ENCODE measurements at regions not wholly inside any gene's neighbourhood (a gene's known extent, or its start where the extent isn't known, plus 50 kb on each side); places are given as distances from the start of the nearest gene placed in this dataset.

DNA sequence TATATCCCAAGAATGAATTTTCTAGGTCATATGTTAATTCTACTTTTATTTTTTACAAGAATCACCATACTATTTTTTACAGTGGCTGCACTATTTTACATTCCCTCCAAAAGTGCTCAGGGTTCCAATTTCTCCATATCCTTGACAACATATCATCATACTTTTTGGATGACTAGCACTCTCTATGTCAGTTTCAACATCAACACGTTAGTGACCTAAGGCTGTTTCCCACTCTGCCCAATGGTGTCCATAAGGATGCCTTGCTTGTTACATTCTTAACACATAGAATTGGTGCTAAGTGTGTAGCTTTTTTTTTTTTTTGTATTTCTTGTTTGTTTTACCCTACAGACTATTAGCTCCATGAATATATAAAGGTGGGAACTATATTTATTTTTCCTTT, 175.4 kb downstream of the PCDH10 start:
- H3K36me3 ChIP-seq = no peaks in the 10 kb centered on the region
- no peak for TF ChIP-seq POLR2A (IDR thresholded peaks at IDR 0.05)
- no peak for TF ChIP-seq EP300 (IDR thresholded peaks at IDR 0.05)
- TF ChIP-seq, protein P1, sequence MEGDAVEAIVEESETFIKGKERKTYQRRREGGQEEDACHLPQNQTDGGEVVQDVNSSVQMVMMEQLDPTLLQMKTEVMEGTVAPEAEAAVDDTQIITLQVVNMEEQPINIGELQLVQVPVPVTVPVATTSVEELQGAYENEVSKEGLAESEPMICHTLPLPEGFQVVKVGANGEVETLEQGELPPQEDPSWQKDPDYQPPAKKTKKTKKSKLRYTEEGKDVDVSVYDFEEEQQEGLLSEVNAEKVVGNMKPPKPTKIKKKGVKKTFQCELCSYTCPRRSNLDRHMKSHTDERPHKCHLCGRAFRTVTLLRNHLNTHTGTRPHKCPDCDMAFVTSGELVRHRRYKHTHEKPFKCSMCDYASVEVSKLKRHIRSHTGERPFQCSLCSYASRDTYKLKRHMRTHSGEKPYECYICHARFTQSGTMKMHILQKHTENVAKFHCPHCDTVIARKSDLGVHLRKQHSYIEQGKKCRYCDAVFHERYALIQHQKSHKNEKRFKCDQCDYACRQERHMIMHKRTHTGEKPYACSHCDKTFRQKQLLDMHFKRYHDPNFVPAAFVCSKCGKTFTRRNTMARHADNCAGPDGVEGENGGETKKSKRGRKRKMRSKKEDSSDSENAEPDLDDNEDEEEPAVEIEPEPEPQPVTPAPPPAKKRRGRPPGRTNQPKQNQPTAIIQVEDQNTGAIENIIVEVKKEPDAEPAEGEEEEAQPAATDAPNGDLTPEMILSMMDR (IDR thresholded peaks at IDR 0.05) = no peak
- 75 to 91% methylated on average over 1 of the region's 1 CpG for WGBS, 2 donors
- H3K27me3 ChIP-seq = no peaks in the 10 kb centered on the region
- no peak for DNase-seq (ENCODE audit: low spot score in 2 of 2)
- no peak overlapping the region for H3K27ac ChIP-seq
- no peaks in the 10 kb centered on the region for H3K9me3 ChIP-seq
- H3K4me1 ChIP-seq = no peaks in the 10 kb centered on the region
- H3K4me3 ChIP-seq = no peak overlapping the region

DNA sequence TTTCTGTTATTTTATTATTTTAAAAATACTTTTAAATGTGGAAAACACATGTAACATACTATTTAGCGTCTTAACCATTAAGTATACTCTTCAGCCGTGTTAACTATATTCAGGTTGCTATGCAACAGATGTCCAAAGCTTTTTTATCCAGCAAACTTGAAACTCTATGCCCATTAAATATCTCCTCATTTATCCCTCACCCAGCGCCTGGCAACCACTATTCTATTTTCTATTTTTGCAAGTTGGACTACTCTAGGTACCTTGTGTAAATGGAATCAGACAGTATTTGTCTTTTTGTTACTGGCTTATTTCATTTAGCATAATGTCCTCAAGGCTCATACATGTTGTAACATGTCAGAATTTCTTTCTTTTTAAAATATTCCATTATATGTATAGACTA, 174.6 kb downstream of the PCDH10 start:
- no peak overlapping the region for H3K4me3 ChIP-seq
- no peaks in the 10 kb centered on the region for H3K4me1 ChIP-seq
- no peaks in the 10 kb centered on the region for H3K27me3 ChIP-seq
- DNase-seq (ENCODE audit: low spot score in 2 of 2) = no peak
- no peak overlapping the region for H3K27ac ChIP-seq
- H3K9me3 ChIP-seq = no peaks in the 10 kb centered on the region
- 93% methylated on average over 3 of the region's 3 CpGs for WGBS, 2 donors
- no peaks in the 10 kb centered on the region for H3K36me3 ChIP-seq
- TF ChIP-seq EP300 (IDR thresholded peaks at IDR 0.05) = no peak
- TF ChIP-seq POLR2A (IDR thresholded peaks at IDR 0.05) = no peak
- TF ChIP-seq, protein P1 (IDR thresholded peaks at IDR 0.05) = no peak

DNA sequence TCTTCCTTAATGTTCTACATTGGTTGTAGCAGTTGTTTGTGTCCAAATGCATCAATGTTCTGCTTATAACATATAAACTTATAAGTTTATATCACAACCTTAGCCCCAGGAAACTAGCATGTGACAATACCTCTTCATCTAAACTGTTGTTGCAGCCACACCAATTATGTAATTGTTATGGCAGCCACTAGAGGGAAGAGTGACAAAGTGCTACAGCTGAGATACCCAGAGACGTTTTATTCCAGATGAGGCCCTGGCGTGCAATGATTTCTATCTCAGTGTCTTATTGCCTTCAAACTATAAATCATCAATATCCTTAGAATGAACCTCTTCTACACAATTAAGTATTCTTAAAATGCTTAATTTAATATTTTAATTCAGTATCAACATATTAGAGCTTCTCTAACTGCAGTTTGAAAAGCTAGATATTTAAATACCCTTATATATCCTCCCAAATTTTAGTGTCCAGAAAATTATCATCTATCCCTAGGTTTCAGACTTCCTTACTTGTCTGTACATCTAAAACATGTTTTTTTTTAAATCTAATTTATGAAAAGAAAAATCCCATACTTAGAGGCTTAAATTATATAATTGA, 171.6 kb downstream of the PCDH10 start:
- no peaks in the 10 kb centered on the region for H3K9me3 ChIP-seq
- 0 to 5% methylated on average over 2 of the region's 2 CpGs for WGBS, 2 donors
- no peaks in the 10 kb centered on the region for H3K27me3 ChIP-seq
- no peak for DNase-seq (ENCODE audit: low spot score in 2 of 2)
- H3K27ac ChIP-seq = no peak overlapping the region
- H3K36me3 ChIP-seq = no peaks in the 10 kb centered on the region
- no peak for TF ChIP-seq POLR2A (IDR thresholded peaks at IDR 0.05)
- TF ChIP-seq, protein P1 (IDR thresholded peaks at IDR 0.05) = peak in 4 of 5 experiments; percentile 19 to 62 (median 26)
- H3K4me1 ChIP-seq = no peaks in the 10 kb centered on the region
- no peak overlapping the region for H3K4me3 ChIP-seq

DNA sequence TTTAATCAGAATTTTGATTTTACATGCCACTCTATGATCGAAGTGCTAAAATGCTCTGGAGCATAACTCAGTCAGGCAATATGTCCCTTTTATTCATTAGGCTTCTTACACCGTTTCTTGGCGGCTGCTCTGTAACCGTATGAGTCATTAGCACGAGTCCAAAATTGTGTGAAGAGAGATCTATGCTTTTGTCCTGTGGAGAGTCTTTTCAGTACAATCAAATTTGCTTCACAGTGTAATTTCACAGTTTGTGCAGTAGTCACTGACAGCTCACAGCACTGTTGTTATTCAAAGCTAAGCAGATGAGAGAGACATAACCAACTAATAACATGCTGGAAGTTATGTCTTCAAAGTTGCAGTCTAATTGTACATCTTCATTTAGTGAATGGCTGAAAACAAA, 167.8 kb downstream of the PCDH10 start:
- 40 to 42% methylated on average over 5 of the region's 5 CpGs for WGBS, 2 donors
- Histone ChIP-seq H3K36me3 (no peaks in the 10 kb centered on the region), H3K9me3 (no peaks in the 10 kb centered on the region), H3K27me3 (no peaks in the 10 kb centered on the region), H3K4me1 (no peaks in the 10 kb centered on the region), H3K27ac (no peak overlapping the region), H3K4me3 (no peak overlapping the region)
- TF ChIP-seq EP300 (IDR thresholded peaks at IDR 0.05) = no peak
- TF ChIP-seq, protein P1 (IDR thresholded peaks at IDR 0.05) = no peak
- TF ChIP-seq POLR2A (IDR thresholded peaks at IDR 0.05) = no peak
- no peak for DNase-seq (ENCODE audit: low spot score in 2 of 2)

DNA sequence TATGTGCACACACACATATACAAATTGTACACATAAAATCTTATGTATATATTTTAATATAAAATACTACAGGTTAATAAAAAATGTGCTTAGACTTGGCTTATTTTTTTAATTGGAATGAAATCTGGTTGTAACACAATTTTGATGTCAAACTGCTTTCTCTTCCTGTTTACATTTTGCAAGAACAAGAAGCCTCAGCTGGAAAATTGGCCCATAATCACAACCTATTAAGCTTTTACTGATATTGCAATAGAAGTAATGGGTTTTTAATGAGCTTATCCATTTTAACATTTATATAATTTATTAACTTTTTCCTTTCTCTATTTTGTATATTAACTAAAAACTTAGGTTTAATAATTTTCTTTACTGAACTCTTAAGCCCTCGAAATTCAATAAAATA, 165.9 kb downstream of the PCDH10 start:
- H3K27ac ChIP-seq = no peak overlapping the region
- DNase-seq (ENCODE audit: low spot score in 2 of 2) = no peak
- no peaks in the 10 kb centered on the region for H3K4me1 ChIP-seq
- WGBS, 2 donors = 78 to 85% methylated on average over 1 of the region's 1 CpG
- no peaks in the 10 kb centered on the region for H3K27me3 ChIP-seq
- H3K9me3 ChIP-seq = no peaks in the 10 kb centered on the region
- no peaks in the 10 kb centered on the region for H3K36me3 ChIP-seq
- H3K4me3 ChIP-seq = no peak overlapping the region
- TF ChIP-seq, protein P1 (IDR thresholded peaks at IDR 0.05) = no peak
- TF ChIP-seq EP300 (IDR thresholded peaks at IDR 0.05) (no peak), POLR2A (IDR thresholded peaks at IDR 0.05) (no peak)

All from tibial nerve (tissue), 4 donors.